ENCODE measurements at regions not wholly inside any gene's neighbourhood (a gene's known extent, or its start where the extent isn't known, plus 50 kb on each side); places are given as distances from the start of the nearest gene placed in this dataset.

DNA sequence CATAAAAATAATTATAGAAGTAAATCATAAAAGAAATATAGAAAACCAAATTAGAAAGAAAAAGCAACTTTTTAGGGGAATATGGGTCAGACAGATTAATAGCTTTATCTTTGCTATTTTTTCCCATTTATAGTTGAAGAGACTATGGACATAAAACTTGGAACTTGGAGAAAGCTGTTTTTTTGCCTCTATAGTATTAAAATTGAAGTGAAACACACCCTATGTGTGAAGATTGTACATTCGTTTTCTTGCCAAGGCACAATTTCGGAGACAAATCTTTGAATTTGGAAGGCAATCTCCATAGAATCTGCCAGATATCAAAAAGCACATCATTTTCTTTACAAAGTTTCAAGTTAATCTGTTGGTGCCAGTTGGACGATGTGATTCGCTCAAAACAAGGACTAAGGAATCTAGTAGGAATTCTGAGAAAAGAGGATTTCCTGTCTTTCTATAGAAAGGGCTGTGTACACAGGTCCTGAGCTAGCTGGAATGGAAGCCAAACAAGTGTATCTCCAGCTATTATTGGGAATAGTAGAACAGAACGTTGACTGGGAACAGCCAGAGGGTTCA lies 156.3 kb downstream of the SLC7A11 start:
- no peaks in the 10 kb centered on the region for H3K9me3 ChIP-seq (ENCODE audit: control insufficient read depth in 3 of 3, low read length in 3 of 3)
- H3K36me3 ChIP-seq (ENCODE audit: control insufficient read depth in 3 of 3, insufficient read depth in 3 of 3, low read length in 3 of 3): no peaks in the 10 kb centered on the region
- no peaks in the 10 kb centered on the region for H3K27me3 ChIP-seq (ENCODE audit: control insufficient read depth in 3 of 3, insufficient read depth in 3 of 3, low read length in 3 of 3)
- H3K9ac ChIP-seq (ENCODE audit: low read depth in 1 of 3, low read length in 3 of 3): no peak overlapping the region
- peak overlapping the region; percentile 79 for H3K27ac ChIP-seq (ENCODE audit: low read depth, low read length)
- H3K4me1 ChIP-seq (ENCODE audit: control insufficient read depth in 3 of 3, insufficient read depth in 3 of 3, low read length in 3 of 3): peaks cover 8 to 13% (median 11%) of the 10 kb centered on the region in 3 donors
- no peak overlapping the region for H3K4me3 ChIP-seq (ENCODE audit: low read length in 3 of 3)

DNA sequence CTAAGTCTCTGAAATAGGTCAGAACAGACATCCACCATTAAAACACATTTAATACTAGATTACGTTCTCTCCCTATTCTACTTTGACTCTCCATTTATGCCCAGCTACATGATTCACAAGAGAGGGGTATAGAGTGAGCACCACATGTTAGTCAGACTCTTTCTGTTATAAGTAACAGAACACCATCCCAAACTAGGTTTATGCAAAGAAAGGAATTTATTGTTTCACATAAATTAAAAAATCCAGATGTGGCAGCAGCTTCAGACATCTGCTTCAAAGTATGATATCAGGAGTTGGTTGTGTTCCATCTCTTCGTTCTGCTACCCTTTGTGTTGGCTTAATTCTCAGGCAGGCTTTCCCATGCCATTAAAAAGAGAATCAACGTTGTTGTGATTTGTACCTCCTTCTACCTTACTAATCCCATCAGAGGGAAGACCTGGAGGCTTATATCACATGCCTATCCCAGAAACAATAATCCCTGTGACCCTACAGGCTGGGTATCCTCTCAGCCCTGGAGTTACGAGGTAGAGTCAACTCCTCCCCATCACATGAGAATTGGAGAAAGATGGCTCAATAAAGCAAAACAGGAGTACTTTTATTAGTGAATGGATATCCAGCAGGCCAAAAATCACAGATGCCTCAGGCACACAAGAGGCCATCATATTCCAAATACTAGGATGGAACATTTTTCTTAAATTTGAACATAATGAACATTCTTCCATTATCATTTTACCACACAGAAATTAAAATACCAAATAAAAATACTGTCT lies 163.2 kb downstream of the SLC7A11 start:
- Histone ChIP-seq H3K9me3 (ENCODE audit: control insufficient read depth in 3 of 3, low read length in 3 of 3) (no peaks in the 10 kb centered on the region), H3K27ac (ENCODE audit: low read depth, low read length) (no peak overlapping the region), H3K4me3 (ENCODE audit: low read length in 3 of 3) (no peak overlapping the region), H3K36me3 (ENCODE audit: control insufficient read depth in 3 of 3, insufficient read depth in 3 of 3, low read length in 3 of 3) (no peaks in the 10 kb centered on the region), H3K27me3 (ENCODE audit: control insufficient read depth in 3 of 3, insufficient read depth in 3 of 3, low read length in 3 of 3) (no peaks in the 10 kb centered on the region), H3K9ac (ENCODE audit: low read depth in 1 of 3, low read length in 3 of 3) (no peak overlapping the region), H3K4me1 (ENCODE audit: control insufficient read depth in 3 of 3, insufficient read depth in 3 of 3, low read length in 3 of 3) (no peaks in the 10 kb centered on the region)

DNA sequence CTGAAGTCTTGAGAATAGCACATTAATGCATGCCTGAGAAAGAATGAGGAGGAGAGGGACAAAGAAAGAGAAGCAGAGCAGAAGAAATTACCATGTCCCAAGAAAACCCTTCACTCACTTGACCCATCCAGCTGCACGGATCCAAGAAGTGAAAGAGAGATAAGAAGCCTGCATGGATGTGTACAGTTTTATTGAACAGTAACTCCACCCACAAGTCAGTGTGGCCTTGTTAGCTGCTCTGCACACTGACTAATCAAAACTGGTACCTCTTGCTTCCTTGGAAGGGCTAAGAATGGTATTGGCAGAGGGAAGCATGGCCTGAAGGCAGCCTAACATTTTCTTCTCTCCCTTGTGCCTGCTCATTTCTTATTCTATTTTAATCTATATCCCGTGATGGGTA lies 163.9 kb downstream of the SLC7A11 start:
- Histone ChIP-seq H3K9me3 (ENCODE audit: control insufficient read depth in 3 of 3, low read length in 3 of 3) (no peaks in the 10 kb centered on the region), H3K27ac (ENCODE audit: low read depth, low read length) (no peak overlapping the region), H3K4me3 (ENCODE audit: low read length in 3 of 3) (no peak overlapping the region), H3K4me1 (ENCODE audit: control insufficient read depth in 3 of 3, insufficient read depth in 3 of 3, low read length in 3 of 3) (no peaks in the 10 kb centered on the region), H3K36me3 (ENCODE audit: control insufficient read depth in 3 of 3, insufficient read depth in 3 of 3, low read length in 3 of 3) (no peaks in the 10 kb centered on the region), H3K9ac (ENCODE audit: low read depth in 1 of 3, low read length in 3 of 3) (no peak overlapping the region), H3K27me3 (ENCODE audit: control insufficient read depth in 3 of 3, insufficient read depth in 3 of 3, low read length in 3 of 3) (no peaks in the 10 kb centered on the region)

DNA sequence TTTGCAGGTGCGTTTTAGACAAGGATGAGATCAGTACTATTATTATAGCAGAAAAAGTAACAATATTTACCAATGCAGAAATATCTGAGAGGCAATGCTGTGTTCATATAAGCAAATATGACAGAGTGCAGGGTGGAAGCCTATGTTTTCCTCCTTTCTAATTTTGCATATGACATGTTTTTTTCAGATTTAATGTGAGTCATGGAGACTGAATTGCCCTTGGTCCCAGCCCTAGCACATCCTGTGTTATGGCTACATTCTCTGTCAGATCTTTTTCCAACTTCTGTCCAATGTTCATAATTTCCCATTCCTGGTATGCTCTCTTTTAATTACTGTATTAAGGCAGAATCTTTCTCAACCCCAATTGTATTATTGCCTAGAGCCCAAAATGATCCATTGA lies 165.6 kb downstream of the SLC7A11 start:
- no peaks in the 10 kb centered on the region for H3K27me3 ChIP-seq (ENCODE audit: control insufficient read depth in 3 of 3, insufficient read depth in 3 of 3, low read length in 3 of 3)
- no peak overlapping the region for H3K27ac ChIP-seq (ENCODE audit: low read depth, low read length)
- H3K36me3 ChIP-seq (ENCODE audit: control insufficient read depth in 3 of 3, insufficient read depth in 3 of 3, low read length in 3 of 3): no peaks in the 10 kb centered on the region
- H3K9me3 ChIP-seq (ENCODE audit: control insufficient read depth in 3 of 3, low read length in 3 of 3): no peaks in the 10 kb centered on the region
- H3K9ac ChIP-seq (ENCODE audit: low read depth in 1 of 3, low read length in 3 of 3): no peak overlapping the region
- H3K4me3 ChIP-seq (ENCODE audit: low read length in 3 of 3): no peak overlapping the region
- no peaks in the 10 kb centered on the region for H3K4me1 ChIP-seq (ENCODE audit: control insufficient read depth in 3 of 3, insufficient read depth in 3 of 3, low read length in 3 of 3)

DNA sequence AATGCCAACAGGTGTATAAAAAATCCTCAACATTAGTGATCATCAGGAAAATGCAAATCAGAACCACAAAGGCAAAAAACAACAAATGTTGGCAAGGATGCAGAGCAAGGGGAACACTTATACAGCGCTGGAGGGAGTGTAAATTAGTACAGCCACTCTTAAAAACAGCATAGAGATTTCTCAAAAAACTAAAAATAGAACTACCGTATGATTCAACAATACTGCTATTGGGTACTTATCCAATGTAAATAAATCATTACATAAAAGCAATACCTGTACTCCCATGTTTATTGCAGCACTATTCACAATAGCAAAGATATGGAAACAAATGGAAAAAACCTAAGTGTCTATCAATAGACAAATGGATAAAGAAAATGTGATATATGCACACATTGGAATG lies 171.3 kb downstream of the SLC7A11 start:
- Histone ChIP-seq H3K36me3 (ENCODE audit: control insufficient read depth in 3 of 3, insufficient read depth in 3 of 3, low read length in 3 of 3) (no peaks in the 10 kb centered on the region), H3K27ac (ENCODE audit: low read depth, low read length) (no peak overlapping the region), H3K9me3 (ENCODE audit: control insufficient read depth in 3 of 3, low read length in 3 of 3) (no peaks in the 10 kb centered on the region), H3K4me1 (ENCODE audit: control insufficient read depth in 3 of 3, insufficient read depth in 3 of 3, low read length in 3 of 3) (no peaks in the 10 kb centered on the region), H3K4me3 (ENCODE audit: low read length in 3 of 3) (no peak overlapping the region), H3K27me3 (ENCODE audit: control insufficient read depth in 3 of 3, insufficient read depth in 3 of 3, low read length in 3 of 3) (no peaks in the 10 kb centered on the region), H3K9ac (ENCODE audit: low read depth in 1 of 3, low read length in 3 of 3) (no peak overlapping the region)

DNA sequence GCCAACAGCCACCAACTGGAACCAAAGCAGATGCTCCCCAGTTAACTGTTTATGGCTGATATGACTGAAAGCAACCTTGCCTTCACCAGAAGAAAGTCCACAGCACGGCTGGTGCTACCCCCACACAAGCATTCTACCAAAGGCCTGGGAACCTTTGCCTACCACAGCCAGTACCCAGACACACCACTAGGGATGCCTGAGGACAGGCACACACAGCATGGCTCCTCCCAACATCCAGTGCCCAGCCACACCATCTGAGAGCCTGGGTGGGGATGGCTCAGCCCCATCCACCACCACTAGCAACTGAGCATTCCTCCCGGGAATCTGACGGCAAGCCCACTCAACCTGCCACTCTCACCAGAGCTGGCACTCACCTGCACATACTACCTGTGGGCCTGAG lies 178.6 kb downstream of the SLC7A11 start:
- Histone ChIP-seq H3K9ac (ENCODE audit: low read depth in 1 of 3, low read length in 3 of 3) (no peak overlapping the region), H3K36me3 (ENCODE audit: control insufficient read depth in 3 of 3, insufficient read depth in 3 of 3, low read length in 3 of 3) (no peaks in the 10 kb centered on the region), H3K27ac (ENCODE audit: low read depth, low read length) (no peak overlapping the region), H3K4me3 (ENCODE audit: low read length in 3 of 3) (no peak overlapping the region), H3K9me3 (ENCODE audit: control insufficient read depth in 3 of 3, low read length in 3 of 3) (no peaks in the 10 kb centered on the region), H3K27me3 (ENCODE audit: control insufficient read depth in 3 of 3, insufficient read depth in 3 of 3, low read length in 3 of 3) (no peaks in the 10 kb centered on the region), H3K4me1 (ENCODE audit: control insufficient read depth in 3 of 3, insufficient read depth in 3 of 3, low read length in 3 of 3) (peaks cover 0 to 6% (median 2%) of the 10 kb centered on the region in 3 donors)

DNA sequence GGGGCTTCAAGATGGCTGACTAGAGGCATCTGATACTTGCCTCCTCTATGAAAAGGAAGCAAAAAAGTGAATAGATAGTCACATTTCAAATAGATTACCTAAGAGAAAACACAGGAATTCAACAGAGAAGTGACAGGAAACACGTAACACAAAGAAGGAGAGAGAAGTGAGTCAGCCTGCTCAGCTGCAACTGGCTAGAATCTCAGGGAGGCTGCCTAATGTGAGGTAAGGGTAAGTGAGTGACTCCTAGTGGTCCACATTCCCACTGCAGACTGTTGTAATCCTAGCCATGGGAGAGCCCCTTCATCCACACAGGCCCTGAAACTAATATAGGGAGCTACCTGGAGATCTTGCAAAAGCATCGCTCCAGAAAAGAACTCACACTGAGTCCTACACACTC lies 179.2 kb downstream of the SLC7A11 start:
- H3K4me3 ChIP-seq (ENCODE audit: low read length in 3 of 3): no peak overlapping the region
- no peaks in the 10 kb centered on the region for H3K36me3 ChIP-seq (ENCODE audit: control insufficient read depth in 3 of 3, insufficient read depth in 3 of 3, low read length in 3 of 3)
- H3K27me3 ChIP-seq (ENCODE audit: control insufficient read depth in 3 of 3, insufficient read depth in 3 of 3, low read length in 3 of 3): no peaks in the 10 kb centered on the region
- peaks cover 0 to 6% (median 2%) of the 10 kb centered on the region in 3 donors for H3K4me1 ChIP-seq (ENCODE audit: control insufficient read depth in 3 of 3, insufficient read depth in 3 of 3, low read length in 3 of 3)
- no peak overlapping the region for H3K9ac ChIP-seq (ENCODE audit: low read depth in 1 of 3, low read length in 3 of 3)
- H3K9me3 ChIP-seq (ENCODE audit: control insufficient read depth in 3 of 3, low read length in 3 of 3): no peaks in the 10 kb centered on the region
- no peak overlapping the region for H3K27ac ChIP-seq (ENCODE audit: low read depth, low read length)

DNA sequence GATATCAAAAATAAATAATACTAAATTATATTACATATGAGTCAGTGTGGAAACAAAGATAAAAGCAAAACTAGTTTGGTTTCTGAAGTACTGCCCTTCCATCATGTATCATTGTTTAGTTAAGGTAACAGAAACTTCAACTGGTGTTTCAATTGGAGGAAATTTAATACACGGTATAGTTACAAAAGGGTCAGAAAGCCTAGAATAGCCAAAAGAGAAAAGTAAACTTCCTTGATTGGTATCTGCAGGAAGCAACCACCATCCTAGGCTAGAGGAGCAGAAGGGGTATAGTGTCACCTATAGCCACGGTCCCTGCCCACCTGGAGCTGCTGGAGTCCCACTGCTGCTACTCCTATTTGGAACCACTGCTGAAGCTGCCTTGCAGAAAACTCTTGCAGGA lies 185.6 kb downstream of the SLC7A11 start:
- Histone ChIP-seq H3K9ac (ENCODE audit: low read depth in 1 of 3, low read length in 3 of 3) (no peak overlapping the region), H3K27ac (ENCODE audit: low read depth, low read length) (no peak overlapping the region), H3K4me3 (ENCODE audit: low read length in 3 of 3) (no peak overlapping the region), H3K4me1 (ENCODE audit: control insufficient read depth in 3 of 3, insufficient read depth in 3 of 3, low read length in 3 of 3) (no peaks in the 10 kb centered on the region), H3K27me3 (ENCODE audit: control insufficient read depth in 3 of 3, insufficient read depth in 3 of 3, low read length in 3 of 3) (no peaks in the 10 kb centered on the region), H3K9me3 (ENCODE audit: control insufficient read depth in 3 of 3, low read length in 3 of 3) (no peaks in the 10 kb centered on the region), H3K36me3 (ENCODE audit: control insufficient read depth in 3 of 3, insufficient read depth in 3 of 3, low read length in 3 of 3) (no peaks in the 10 kb centered on the region)

DNA sequence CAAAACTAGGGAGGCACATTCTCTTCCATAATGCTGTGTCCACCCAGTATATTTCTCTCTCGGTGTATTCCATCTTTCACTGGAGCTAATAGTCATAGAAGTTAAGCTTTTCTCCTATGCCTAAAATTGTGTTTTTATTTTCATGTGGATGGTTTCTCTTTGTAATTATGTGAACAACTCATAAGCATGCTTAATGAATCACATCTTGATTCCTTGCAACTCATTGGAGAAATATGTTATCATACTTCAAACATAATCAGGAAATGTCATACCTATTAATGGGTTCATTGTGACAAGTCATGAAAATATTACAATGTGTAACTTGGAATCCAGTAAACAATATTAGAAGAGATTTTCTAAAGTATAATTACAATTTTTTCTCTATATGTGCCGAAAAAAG lies 186.3 kb downstream of the SLC7A11 start:
- Histone ChIP-seq H3K27ac (ENCODE audit: low read depth, low read length) (no peak overlapping the region), H3K9ac (ENCODE audit: low read depth in 1 of 3, low read length in 3 of 3) (no peak overlapping the region), H3K27me3 (ENCODE audit: control insufficient read depth in 3 of 3, insufficient read depth in 3 of 3, low read length in 3 of 3) (no peaks in the 10 kb centered on the region), H3K9me3 (ENCODE audit: control insufficient read depth in 3 of 3, low read length in 3 of 3) (no peaks in the 10 kb centered on the region), H3K4me1 (ENCODE audit: control insufficient read depth in 3 of 3, insufficient read depth in 3 of 3, low read length in 3 of 3) (no peaks in the 10 kb centered on the region), H3K36me3 (ENCODE audit: control insufficient read depth in 3 of 3, insufficient read depth in 3 of 3, low read length in 3 of 3) (no peaks in the 10 kb centered on the region), H3K4me3 (ENCODE audit: low read length in 3 of 3) (no peak overlapping the region)

DNA sequence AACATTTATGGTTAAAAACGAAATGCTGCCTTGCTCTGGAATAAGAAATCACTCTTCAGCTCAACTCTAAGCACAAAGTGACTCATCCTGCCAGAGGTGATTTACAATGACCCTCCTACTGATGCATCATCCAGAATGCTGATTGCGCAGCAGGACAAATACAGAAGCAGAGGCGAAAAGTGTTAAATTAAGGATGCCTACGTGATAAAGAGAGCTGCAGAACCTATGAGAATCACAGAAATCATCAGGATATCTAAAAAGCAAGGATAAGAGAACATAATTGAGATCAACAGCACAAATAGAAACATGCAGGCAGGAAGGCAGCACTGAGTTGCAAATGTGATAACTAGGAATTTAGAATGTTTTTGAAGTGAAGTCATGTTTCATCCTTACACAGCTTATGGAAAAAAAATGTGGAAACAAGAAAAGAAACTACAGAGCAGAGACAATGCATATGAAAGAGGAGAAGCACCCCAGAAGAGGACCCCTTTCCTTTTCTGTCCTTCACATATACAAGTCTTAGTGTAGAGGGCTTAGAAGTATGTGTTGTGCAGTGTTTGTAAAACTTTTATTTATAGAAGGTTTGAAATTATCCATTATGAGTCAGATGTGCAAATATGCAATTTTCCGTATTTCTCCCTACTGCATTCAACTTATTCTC lies 188.4 kb downstream of the SLC7A11 start:
- H3K9ac ChIP-seq (ENCODE audit: low read depth in 1 of 3, low read length in 3 of 3): no peak overlapping the region

More for the DNA sequence above, 188.4 kb downstream of the SLC7A11 start:
- Histone ChIP-seq H3K27me3 (ENCODE audit: control insufficient read depth in 3 of 3, insufficient read depth in 3 of 3, low read length in 3 of 3) (no peaks in the 10 kb centered on the region), H3K4me3 (ENCODE audit: low read length in 3 of 3) (no peak overlapping the region), H3K9me3 (ENCODE audit: control insufficient read depth in 3 of 3, low read length in 3 of 3) (no peaks in the 10 kb centered on the region), H3K4me1 (ENCODE audit: control insufficient read depth in 3 of 3, insufficient read depth in 3 of 3, low read length in 3 of 3) (no peaks in the 10 kb centered on the region), H3K36me3 (ENCODE audit: control insufficient read depth in 3 of 3, insufficient read depth in 3 of 3, low read length in 3 of 3) (no peaks in the 10 kb centered on the region), H3K27ac (ENCODE audit: low read depth, low read length) (no peak overlapping the region)

Data from skeletal muscle tissue (tissue), 3 donors.